HG03442 (cell line): ENCODE measurements at regions not wholly inside any gene's neighbourhood (a gene's known extent, or its start where the extent isn't known, plus 50 kb on each side); places are given as distances from the start of the nearest gene placed in this dataset.
A peak's percentile ranks its signal among the peaks of the same experiment; 100 is the strongest.

Experiments used
- ATAC-seq: cut with Tn5 transposase; IDR thresholded peaks from one replicate; pipeline ENCODE4 v1.9.1; 2021; ENCODE audit warnings: mild to moderate bottlenecking, moderate library complexity; ENCODE audit not compliant: unreplicated experiment

DNA sequence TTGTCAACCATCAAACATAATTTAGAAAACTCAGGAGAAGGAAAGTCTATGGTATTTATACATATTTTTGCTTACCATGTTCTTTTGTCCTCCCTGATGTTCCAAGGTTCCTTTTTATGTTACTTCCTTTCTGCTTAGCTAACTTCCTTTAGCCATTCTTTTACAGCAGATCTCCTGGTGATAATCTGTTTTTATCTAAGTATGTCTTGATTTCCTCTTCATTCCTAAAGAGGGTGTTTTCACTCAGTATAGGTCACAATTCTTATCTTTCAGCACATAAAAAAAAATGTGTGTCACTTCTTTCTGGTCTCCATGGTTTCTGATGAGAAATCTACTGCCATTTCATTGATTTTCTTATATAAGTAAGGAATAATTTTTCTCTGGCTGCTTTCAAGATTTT lies 384.4 kb upstream of the PDE4D start:
- no peak for ATAC-seq

GRCh38 chr5:60274747-60275146 lies 381.2 kb upstream of the PDE4D start:
- no peak for ATAC-seq

DNA sequence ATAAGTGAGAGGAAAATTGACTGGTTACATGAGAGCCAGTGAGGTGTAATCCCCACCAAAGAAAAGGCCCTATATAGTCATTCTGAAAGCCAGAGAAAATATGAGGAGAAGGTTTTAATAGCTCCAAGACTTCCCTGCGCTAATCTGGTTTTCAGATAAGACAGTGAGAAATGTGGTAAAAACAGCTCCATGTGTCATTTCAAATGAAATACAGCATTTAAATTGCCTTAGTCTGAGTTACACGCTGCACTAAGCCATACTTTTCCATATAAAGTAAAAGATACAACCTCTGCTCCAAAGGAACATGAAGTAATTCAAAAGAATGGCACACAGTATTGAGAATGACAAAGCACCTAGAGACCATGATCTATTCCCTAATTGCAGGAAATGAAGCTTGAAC lies 378.0 kb upstream of the PDE4D start:
- ATAC-seq = no peak

- ATAC-seq = no peak
These were observed 374.4 kb upstream of the PDE4D start for GRCh38 chr5:60267907-60268306.

- ATAC-seq = no peak
These were observed 369.8 kb upstream of the PDE4D start for GRCh38 chr5:60263346-60263745.

DNA sequence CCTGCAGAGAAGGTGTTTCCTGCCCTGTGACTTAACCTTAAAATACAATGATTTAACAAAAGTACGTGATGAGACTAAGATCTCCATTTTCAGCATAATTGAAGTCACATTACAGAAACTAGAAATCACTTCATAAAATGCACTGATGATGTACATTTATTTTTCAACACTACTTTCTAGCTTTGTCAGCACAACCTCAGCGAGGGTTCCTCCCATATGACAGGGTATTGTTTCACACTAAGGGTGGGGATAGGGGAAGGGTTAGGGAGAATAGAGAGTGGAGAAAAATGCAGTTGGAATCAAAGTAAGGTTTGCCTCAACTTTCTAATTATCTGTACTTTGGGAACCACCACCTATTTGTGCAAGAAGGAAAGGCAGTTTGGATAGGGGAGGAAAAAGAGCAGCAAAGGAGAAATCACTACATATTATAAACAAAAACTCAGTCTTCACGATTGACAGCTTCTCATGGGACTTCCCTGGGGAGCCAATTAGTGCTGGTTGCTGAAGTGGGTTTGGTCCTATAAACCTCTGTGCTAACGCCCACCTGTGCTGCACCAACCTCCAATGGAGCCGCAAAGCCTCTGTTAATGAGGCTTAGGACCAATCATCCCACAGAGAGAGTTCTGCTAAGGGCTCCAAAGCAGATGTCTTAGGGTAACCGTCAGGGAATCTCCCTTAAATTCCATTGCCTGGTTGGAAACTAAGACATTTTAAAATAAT lies 369.2 kb upstream of the PDE4D start:
- ATAC-seq = no peak

- no peak for ATAC-seq
These were observed 368.2 kb upstream of the PDE4D start for GRCh38 chr5:60261732-60262131.

DNA sequence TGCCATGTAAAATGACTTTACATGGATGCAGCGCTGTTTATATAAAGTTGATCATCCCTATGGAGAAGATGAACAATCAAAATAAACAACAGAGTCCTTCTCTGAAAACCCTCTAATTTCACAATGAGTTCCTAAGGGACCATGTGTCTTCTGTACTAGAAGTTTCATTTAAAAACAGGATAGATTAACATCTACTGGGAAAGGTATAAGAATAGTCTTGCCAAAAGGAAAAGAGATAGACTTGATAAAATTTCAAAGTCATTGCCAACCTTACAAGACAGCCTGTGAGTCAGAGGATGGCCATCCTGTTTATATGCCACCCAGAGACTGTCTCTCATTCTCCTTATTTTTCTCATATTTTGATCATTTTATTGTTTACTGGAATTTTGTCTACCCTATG lies 367.1 kb upstream of the PDE4D start:
- ATAC-seq = no peak

- no peak for ATAC-seq
These were observed 366.2 kb upstream of the PDE4D start for GRCh38 chr5:60259730-60260129.

GRCh38 chr5:60257596-60258271 lies 364.2 kb upstream of the PDE4D start:
- no peak for ATAC-seq

- no peak for ATAC-seq
These were observed 363.0 kb upstream of the PDE4D start for GRCh38 chr5:60256546-60256945.

- ATAC-seq = peak; percentile 91
These were observed 355.4 kb upstream of the PDE4D start for GRCh38 chr5:60248901-60249300.

- no peak for ATAC-seq
These were observed 350.2 kb upstream of the PDE4D start for GRCh38 chr5:60243713-60244112.

DNA sequence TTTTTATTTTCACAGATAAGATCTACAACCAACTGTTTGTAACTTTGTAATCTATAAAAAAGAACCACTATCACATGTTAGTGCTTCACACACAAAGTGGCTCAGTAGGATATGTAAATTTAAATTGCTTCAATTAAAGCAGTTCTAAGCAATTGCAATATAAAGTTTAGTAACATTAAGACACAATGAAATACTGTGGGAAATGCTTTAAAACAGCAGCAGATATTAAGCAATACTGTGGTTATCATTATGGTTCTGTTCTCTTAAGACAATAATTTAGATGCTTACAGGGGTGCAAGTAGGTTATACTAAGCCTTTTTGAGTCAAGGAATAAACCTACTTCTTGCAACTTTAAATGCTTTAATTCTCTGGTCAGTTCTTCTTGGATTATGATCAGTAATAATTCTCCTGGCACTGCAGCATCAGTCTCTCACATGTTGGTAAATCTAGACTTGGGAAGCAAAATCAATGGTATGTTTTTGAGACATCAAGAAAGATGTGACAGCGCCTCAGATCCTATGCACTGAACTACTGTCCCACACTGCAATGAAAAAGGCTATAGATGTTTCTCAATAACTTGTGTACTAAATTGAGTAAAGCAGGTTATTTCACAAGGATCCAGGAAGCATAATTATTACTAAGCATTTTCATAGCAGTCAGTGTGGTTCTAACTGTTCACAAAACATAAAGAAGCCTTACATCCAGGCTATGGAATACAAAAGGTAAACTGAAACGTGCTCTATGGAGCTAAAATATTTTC lies 338.7 kb upstream of the PDE4D start:
- no peak for ATAC-seq

GRCh38 chr5:60230456-60230855 lies 336.9 kb upstream of the PDE4D start:
- ATAC-seq = no peak

DNA sequence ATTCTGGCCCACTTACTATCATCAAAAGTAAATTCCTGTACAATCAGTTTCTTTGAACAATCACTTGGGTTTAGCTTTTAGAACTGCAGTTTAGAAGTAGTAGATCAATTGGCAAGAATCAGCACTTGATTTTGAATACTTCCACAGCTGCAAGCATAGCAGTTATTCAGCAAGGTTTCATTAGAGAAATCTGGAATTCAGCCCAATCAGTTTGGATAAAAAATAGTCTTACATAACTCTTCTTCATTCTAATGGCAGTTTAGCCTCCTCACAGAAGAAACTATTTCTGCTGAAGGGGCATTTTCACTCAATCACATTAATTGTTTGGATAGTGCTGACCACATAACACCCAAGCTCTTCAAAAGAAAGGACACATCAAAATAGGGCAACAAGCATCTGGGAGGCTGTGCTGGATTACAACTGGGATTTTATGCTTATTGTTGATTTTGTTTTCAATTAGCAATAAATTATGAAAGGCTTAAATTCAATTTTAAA lies 336.2 kb upstream of the PDE4D start:
- ATAC-seq = no peak

DNA sequence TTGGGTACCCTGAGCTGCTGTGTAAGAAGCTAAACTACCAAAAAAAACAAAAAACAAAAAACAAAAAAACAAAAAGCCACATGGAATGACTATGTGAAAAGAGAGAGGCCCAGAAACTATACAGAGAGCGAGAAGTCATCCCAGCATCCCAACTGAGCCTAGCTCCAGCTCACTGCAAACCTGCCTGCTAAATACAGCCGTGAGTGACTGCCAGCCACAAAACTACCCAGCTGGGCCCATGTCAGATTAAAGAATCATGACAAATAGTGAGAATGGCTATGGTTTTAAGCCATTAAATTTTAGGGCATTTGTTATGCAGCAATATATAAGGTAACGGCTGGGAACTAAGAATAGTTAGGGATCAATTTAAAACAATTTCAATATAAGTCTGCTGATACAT lies 335.1 kb upstream of the PDE4D start:
- no peak for ATAC-seq

- ATAC-seq = no peak
These were observed 332.6 kb upstream of the PDE4D start for GRCh38 chr5:60226128-60226527.

DNA sequence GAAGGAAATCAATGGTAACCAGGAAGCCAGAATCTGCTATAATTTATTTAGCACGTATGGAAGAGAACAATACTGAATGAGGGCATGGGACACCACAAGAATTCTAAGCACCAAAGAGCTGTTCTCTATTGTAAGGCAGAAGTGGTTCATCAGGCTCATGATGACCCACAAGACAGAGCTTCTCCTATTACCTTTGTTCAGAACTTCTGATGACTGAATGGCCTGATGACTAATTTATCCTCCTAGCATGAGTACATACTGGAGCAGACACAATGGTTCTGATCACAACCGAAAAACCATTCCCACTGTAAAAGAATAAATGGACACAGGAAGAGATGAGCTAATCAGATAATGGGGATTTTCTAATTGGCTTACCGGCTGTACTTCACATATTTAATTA lies 329.8 kb upstream of the PDE4D start:
- ATAC-seq = no peak

GRCh38 chr5:60219921-60220320 lies 326.4 kb upstream of the PDE4D start:
- ATAC-seq = no peak

DNA sequence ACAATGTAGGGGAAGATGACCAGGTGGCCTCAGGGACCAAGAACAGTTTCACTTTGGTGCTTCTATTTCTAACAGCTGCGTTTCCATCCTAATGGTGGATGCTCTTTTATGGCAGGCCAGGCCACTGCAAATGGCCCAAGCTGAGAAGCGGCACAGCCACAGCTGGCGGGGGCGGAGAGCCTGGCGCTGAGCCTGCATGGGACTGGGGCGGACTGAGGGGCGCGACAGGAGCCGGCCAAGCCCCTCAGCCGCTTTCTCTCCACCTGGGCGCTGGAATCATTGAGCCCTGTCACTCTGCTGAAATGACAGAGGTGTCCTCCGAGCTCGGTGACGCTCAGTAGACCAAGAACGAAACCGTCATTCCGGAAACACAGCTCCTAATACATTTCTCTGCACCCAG lies 317.3 kb upstream of the PDE4D start:
- ATAC-seq = no peak
